ENCODE measurements at regions not wholly inside any gene's neighbourhood (a gene's known extent, or its start where the extent isn't known, plus 50 kb on each side); places are given as distances from the start of the nearest gene placed in this dataset.
A peak's percentile ranks its signal among the peaks of the same experiment; 100 is the strongest.

- DNase-seq: no peak
Measured at GRCh38 chr6:2414885-2415547, 169.6 kb upstream of the GMDS start.

DNA sequence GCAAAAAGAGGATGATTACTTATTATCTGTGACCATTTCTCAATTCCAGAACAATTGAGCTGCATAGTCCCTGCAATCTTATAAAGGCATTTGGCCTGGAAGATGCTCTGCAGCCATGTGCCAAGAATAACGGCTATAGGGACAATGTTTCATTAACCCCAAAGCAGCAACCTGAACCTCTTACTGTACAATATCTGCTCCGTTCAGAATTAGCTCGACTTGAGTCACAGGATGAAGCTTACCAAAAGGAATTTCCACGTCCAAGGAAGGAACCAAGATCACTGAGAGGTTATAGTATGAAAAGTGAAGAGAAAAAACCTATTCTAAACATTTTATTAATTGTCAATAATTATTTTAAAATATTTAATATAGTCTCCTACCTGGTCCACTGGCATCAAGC lies 167.3 kb upstream of the GMDS start:
- no peak for DNase-seq

DNA sequence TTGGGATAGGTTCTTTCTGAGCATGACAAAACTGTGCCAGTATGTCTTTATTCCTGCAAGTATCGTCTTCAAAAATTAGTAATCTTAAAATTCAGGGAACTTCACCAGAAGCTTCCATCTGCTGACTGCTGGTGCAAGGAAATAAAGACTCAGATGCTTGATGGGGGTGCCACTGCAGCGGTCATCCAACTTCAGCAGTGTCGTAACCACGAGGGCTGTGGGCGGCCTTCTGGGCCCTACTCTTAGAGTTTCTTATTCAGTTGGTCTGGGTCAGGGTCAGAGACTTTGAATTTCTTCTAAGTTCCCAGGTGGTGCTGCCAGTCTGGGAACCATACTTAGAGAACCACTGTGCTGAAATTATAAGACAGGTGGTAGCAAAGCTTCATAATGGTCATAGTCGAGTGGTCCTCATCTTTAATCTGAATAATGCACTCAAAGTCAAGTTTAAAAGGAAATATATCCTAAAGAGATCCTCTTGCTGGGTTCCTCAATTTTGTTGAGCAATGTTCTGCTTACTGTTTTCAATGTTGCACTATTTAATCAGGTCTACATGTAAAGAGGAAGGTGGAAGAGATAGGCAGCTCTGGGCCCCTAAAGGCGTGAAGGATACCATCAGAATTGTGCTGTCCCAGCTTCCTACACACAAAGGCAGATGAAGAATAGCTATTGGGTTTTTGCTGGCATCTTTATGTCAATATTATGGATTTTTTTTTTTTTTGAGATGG lies 165.4 kb upstream of the GMDS start:
- no peak for DNase-seq

- no peak for DNase-seq
Measured at GRCh38 chr6:2407525-2407924, 162.1 kb upstream of the GMDS start.

DNA sequence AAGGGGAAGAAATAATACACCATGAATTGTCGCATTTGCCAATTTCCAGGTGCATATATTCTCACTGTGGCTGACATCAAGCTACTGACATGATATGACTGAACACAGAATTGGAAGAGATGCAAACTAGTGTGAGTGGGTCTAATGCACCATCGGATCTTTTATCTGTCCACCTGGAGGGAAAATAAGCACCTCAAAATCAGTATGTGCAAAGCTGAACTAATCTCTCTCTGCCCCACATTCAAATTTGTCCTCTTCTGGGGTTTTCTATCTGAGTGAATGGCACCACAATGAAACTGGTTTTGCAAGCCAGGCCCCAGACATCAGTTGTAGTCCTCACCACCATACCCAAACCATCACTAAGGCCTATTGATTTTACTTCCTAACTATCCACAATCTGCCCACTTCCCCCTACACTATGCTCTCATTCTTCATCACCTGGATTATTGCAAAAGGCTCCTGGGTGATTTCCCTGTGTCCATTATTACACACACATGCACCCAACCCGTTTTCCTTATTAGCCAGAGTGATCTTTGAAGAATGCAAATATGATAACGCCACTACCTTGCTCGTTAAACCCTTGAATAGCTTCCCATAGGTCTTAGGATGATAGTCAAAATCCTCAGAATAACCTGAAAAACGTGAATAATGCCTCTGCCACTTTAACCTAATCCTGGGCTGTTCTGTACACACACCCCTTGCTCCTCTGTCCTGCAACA lies 159.0 kb upstream of the GMDS start:
- DNase-seq: no peak

DNA sequence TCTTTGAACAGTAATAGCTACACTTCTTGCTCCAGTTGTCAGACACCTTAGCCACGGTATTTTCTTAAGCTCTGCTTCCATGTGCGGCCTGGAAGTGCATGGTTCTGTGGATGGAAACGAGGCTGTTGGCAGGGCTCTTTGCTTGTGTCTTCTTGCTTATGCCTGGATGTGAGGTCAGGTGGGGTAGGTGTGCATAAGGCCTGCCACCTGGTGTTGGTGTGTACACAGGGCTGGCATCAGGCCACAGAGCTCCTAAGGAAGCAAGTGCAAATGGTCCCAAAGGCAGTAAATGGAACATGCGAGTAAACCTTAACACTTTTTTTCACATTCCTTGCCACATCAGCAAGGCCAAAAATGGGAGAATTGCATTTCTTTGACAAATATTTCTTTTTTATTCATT lies 158.1 kb upstream of the GMDS start:
- peak; percentile 66 for DNase-seq

- peak; percentile 1 for DNase-seq
Measured at GRCh38 chr6:2396846-2397630, 151.6 kb upstream of the GMDS start.

DNA sequence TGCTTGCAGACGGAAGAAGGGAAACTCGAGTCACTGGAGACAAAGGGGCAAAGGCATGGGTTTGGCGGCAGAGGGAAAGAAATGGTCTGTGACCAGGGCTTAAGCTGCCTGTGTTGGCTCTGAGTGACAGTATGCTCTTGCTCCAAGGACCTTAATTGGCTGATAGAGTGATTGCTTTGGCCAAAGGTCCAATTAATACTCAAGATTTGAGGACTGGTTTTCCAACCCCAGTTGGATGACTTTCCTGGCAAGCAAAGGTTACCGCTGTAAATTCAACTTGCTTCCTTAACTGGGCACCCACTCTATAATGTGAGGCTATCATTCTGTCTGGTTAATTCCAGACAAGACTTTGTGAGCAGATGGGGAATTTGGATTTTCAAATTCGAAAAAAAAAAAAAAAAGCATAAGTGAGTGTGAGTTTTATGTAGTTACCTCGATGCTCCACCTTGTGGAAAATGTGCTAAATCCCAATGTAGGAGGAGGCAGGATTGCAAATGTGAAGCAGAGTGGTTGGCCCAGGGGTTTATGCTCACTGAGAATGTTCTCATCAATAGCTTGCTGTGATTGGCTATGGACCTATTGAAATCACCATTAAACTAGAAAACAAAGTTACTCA lies 150.7 kb upstream of the GMDS start:
- DNase-seq: no peak

DNA sequence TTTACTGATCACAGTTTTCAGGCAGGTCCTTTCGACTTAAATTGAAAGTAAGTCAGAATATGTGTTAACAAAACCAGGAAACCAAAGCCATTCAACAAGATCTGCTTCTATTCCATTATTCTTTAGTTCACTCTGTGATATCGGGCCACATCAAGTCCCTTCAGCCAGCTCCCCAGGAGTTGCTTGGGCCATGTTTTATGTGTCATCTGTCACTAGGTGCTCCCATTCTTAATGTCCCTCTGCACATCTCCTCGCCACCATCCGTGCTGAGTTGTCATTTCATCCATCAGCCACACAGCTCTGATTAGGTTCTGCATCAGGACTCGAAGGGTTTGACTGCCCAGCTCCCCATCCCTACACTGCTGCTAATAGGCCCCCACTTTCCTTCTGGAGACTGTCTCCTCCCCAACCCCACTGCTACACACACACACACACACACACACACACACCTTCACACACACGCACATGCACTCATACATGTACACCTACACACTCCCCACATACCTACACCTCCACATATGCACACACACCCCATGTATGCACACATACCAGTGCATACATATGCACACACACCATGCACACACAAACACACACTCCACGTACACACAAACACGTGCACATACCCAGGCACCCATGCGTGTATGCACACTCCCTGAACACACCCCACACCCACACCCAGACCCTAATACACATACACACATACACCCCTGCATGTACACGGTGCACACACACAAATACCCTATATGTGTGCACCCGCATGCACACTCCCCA lies 143.3 kb upstream of the GMDS start:
- no peak for DNase-seq

GRCh38 chr6:2387445-2387844 lies 142.0 kb upstream of the GMDS start:
- no peak for DNase-seq

GRCh38 chr6:2385471-2385983 lies 140.1 kb upstream of the GMDS start:
- DNase-seq: no peak

GRCh38 chr6:2384528-2384927 lies 139.1 kb upstream of the GMDS start:
- DNase-seq: no peak

DNA sequence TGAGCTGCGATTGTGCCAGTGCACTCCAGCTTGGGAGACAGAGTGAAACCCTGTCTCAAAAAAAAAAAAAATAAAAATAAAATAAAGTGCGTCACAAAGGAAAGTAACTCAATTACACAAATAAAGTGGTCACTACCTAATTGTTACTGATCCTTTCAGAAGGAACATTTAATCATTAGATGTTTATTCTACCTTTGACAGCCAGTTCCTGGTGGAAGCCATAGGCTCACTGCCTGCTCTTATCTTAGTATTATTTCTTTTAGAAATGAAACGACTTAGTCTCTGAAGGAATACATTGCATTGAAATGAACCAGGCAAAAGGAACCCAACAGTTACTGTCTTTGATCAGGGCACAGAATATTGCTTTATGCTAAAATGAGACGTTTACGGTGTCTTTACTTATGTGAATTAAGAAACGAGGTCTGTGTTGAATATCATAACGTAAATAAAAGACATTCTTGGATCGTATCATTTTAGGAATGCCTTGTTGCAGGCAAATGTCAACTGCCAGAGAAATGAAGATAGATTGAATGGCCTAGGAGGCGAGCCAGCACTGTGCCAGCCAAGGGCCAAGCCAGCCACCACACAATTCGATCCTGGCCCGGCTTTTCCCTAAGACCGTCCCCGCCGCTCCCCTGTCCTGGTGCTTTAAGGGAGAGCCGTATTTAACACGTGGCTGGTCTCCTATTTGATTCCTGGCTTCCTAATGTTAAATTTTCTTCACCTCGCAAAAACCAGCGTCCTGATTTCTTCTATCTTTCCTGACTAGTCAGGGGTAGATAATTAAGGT lies 136.7 kb upstream of the GMDS start:
- DNase-seq: no peak

DNA sequence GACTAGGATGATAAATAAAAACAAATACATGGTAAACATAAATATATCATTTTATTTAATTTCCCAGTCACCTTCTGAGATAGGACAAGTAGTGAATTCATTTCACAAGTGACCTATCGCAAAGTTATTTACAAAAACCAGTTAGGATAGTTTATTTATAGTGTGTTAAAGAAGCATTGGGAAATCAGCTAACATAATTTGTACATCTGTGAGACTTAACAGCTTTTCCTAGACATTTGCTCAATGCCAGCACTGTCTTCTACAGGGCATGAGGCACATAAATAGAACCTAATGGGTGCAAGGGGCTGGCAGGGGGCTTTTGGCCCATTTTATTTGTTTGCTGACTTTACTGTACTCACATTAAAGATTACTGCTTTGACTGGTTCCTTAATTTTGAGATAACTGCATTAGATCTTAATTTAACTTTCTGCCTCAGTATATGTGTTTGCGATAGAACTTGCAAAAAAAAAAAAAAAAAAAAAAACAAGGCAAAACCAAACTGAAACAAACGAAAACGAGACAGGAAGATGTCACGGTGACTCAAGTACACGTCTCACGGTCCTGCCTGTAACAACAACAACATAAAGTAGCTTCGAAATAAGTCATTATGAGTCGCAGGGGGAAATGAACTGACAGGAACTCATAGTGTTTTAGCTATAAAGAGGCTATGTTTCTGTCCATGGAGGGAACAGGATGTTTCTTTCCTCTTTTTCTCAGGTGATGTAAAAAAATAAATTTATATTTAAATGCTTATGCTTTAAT lies 133.7 kb upstream of the GMDS start:
- no peak for DNase-seq

DNA sequence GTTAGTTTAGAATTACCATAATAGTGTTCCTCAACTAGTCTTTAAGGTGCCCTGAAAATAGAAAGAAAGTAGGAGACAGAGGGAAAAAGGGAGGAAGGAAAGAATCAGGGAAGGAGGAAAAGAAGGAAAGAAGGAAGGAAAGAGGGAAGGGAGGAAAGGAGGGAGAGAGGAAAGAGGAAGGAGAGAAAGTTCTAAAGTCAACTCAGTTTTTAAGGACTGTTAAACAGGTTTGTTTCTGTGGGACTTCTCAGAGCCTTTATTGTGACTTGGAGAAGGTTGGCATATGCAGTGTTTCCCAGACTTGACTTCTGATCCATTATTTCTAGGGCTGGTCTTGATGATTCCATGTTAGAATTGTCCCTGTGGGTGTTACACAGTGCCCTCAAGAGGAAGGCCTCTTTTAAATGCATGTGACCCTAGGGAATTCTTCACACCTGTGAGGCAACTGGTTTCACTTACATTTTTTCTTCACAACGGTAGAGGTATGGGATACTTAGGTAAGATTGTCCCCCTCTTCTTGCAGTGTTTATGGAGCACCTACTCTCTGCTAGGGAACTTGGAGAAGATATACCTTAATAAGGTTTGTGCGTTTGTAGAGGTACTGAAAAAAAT lies 132.7 kb upstream of the GMDS start:
- DNase-seq: no peak

DNA sequence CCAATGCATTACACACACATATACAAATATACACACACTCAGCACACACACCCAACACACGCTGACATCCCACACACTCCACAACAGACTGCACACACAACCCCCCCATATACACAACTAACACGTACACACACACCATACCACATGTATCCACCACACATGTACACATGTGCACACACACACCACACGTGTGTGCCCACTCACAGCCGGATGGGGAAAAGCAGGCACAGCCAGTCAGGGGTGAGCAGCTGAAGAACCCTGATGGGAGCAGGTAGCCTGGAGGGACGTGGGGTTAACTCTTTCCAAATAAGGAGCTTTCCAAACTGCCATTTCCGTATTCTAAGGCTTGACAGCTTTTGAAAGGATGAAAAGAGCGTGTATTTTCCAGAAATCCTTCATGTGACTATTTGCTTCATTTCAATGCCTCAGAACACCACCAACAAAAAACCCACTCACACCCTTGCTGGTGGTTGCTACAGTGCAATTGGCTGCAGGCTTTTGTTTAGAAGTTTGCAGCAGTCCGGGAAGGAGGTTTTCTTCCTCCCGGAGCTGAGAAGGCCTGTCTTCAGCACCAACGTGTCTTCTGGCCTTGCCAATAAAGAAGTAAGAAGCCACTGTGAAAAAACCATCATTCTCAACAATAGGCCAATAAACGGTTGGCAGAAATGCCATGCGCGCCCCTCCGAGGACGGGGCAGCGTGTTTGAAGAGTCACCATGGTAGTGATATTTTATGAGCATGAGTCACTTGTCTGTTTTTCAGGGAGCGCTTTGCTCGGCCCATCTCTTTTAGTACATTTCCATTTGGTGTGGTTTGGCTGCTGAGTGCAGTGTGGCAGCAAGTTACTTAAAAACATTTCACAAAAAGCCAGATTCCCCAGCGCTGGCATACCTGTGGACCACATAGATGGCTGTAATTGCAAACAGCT lies 131.3 kb upstream of the GMDS start:
- DNase-seq: no peak

GRCh38 chr6:2375443-2375842 lies 130.0 kb upstream of the GMDS start:
- DNase-seq: no peak

- DNase-seq: no peak
Measured at GRCh38 chr6:2369606-2370005, 124.2 kb upstream of the GMDS start.

- DNase-seq: no peak
Measured at GRCh38 chr6:2363211-2363610, 117.8 kb upstream of the GMDS start.

Data from DMS153 (cell line).